CMK (cell line): ENCODE measurements at regions not wholly inside any gene's neighbourhood (a gene's known extent, or its start where the extent isn't known, plus 50 kb on each side); places are given as distances from the start of the nearest gene placed in this dataset.
"Not testable (repeated sequence)": the region's sequence is repeated elsewhere in the genome, so short reads cannot be mapped to it uniquely, and the experiment has no call there.

Source experiments
- DNase-seq: peaks from one replicate; pipeline ENCODE4 v3.0.0-alpha.2; 2010; ENCODE audit warnings: low read depth

- not testable (repeated sequence) for DNase-seq
These were observed 70.2 kb downstream of the ZNF726 start for GRCh38 chr19:23984911-23985310.

- DNase-seq: no peak
These were observed 71.9 kb downstream of the ZNF726 start for GRCh38 chr19:23986623-23987022.

- DNase-seq: no peak
These were observed 76.5 kb downstream of the ZNF726 start for GRCh38 chr19:23991170-23991569.

GRCh38 chr19:23992348-23992747 is 77.7 kb downstream of the ZNF726 start:
- no peak for DNase-seq

GRCh38 chr19:23993440-23993839 is 78.8 kb downstream of the ZNF726 start:
- DNase-seq: no peak

- DNase-seq: peak; percentile 12
These were observed 81.9 kb downstream of the ZNF726 start for GRCh38 chr19:23996549-23996948.

- DNase-seq: no peak
These were observed 83.9 kb downstream of the ZNF726 start for GRCh38 chr19:23998568-23998967.

GRCh38 chr19:23999821-24000610 is 85.3 kb downstream of the ZNF726 start:
- no peak for DNase-seq

GRCh38 chr19:24000656-24001055 is 86.0 kb downstream of the ZNF726 start:
- DNase-seq: no peak

- no peak for DNase-seq
These were observed 84.6 kb upstream of the ZNF254 start for GRCh38 chr19:24002256-24002945.

- no peak for DNase-seq
These were observed 83.5 kb upstream of the ZNF254 start for GRCh38 chr19:24003537-24003936.

- no peak for DNase-seq
These were observed 82.8 kb upstream of the ZNF254 start for GRCh38 chr19:24004166-24004565.

- no peak for DNase-seq
These were observed 56.9 kb upstream of the ZNF254 start for GRCh38 chr19:24029941-24030636.

GRCh38 chr19:24032651-24033050 is 54.3 kb upstream of the ZNF254 start:
- DNase-seq: no peak

GRCh38 chr19:24033301-24033962 is 53.6 kb upstream of the ZNF254 start:
- peak; percentile 45 for DNase-seq

GRCh38 chr19:24033963-24034342 is 53.0 kb upstream of the ZNF254 start:
- peak; percentile 17 for DNase-seq

GRCh38 chr19:24035261-24035880 is 51.6 kb upstream of the ZNF254 start:
- not testable (repeated sequence) for DNase-seq
